Transverse colon (tissue), 4 donors: ENCODE measurements at regions not wholly inside any gene's neighbourhood (a gene's known extent, or its start where the extent isn't known, plus 50 kb on each side); places are given as distances from the start of the nearest gene placed in this dataset.

Source experiments
- DNase-seq: peaks from one replicate; pipeline ENCODE4 v3.0.0-alpha.2; 2019
- H3K27ac ChIP-seq, 4 donors: fragments of 200-600 bp; sonication (generic); 2 replicates each; pipeline ENCODE4 v1.5.1; 2016 to 2018; ENCODE audit warnings: inconsistent platforms in 4 of 4
- H3K27me3 ChIP-seq: fragments of 200-600 bp; sonication (generic); 2 replicates; pipeline ENCODE4 v1.5.1; 2017; ENCODE audit warnings: inconsistent platforms
- H3K36me3 ChIP-seq, 4 donors: fragments of 200-600 bp; sonication (generic); 2 replicates each; pipeline ENCODE4 v1.5.1; 2017 to 2019; ENCODE audit warnings: inconsistent platforms in 4 of 4
- H3K4me1 ChIP-seq, 4 donors: fragments of 200-600 bp; sonication (generic); 2 replicates each; pipeline ENCODE4 v1.5.1; 2017 to 2020; ENCODE audit warnings: inconsistent platforms in 4 of 4
- H3K4me3 ChIP-seq, 4 donors: fragments of 200-600 bp; sonication (generic); 1 replicate in 1 of 4; 2 replicates in 3 of 4; pipeline versions ENCODE4 v1.5.1 to v1.6.1; 2017 to 2019; ENCODE audit warnings: inconsistent platforms in 4 of 4
- H3K9me3 ChIP-seq, 2 donors: fragments of 200-600 bp; sonication (generic); 2 replicates each; pipeline ENCODE4 v1.5.1; 2017 to 2019; ENCODE audit warnings: inconsistent platforms in 2 of 2
- CTCF ChIP-seq, 5 experiments: fragments of 200-600 bp in 3 of 5; fragments of 450-650 bp in 2 of 5; sonication (generic) in 3 of 5; IDR thresholded peaks; 1 replicate in 2 of 5; 2 replicates in 3 of 5; pipeline ENCODE4 v1.5.1; 2016 to 2017; ENCODE audit warnings: antibody characterized with exemption in 5 of 5, inconsistent platforms in 3 of 5, mild to moderate bottlenecking in 2 of 5, moderate library complexity in 1 of 5
- EP300 ChIP-seq: sonication (generic); formaldehyde crosslinking; IDR thresholded peaks from one replicate; pipeline ENCODE4 v1.6.1; 2017; ENCODE audit warnings: antibody characterized with exemption, low read depth
- POLR2A ChIP-seq: fragments of 450-650 bp; IDR thresholded peaks from one replicate; pipeline ENCODE4 v1.6.1; 2016; ENCODE audit warnings: antibody characterized with exemption, mild to moderate bottlenecking, moderate library complexity
- POLR2AphosphoS5 ChIP-seq, 3 donors: sonication (generic); formaldehyde crosslinking; IDR thresholded peaks; one replicate each; pipeline ENCODE4 v1.6.1; 2016; ENCODE audit warnings: antibody characterized with exemption in 3 of 3
- WGBS, 2 donors: methylation state at CpG; one replicate each; pipeline ENCODE4 v1.1.5; 2018; ENCODE audit warnings: low coverage in 1 of 2; 5-methylcytosine and 5-hydroxymethylcytosine counted together
- in situ Hi-C, 4 donors: fragments of 200-750 bp; cut with MboI; loops; one replicate each; pipeline versions ENCODE4 v1.15.0 to v1.15.1; 2017; ENCODE audit warnings: low sequenced_read_pairs in 3 of 4, low pct_ligation_motif_present in 1 of 4, low pct_unique_long_range_greater_than_20kb in 1 of 4
- intact Hi-C: fragments of 100-400 bp; cut with DNase I; formaldehyde crosslinking; loops from one replicate; pipeline ENCODE4 v1.15.1; 2023; ENCODE audit warnings: low total_unique reads

- H3K27me3 ChIP-seq = no peaks in the 10 kb centered on the region
- no peak overlapping the region for H3K27ac ChIP-seq
- TF ChIP-seq EP300 = no peak
- TF ChIP-seq CTCF (IDR thresholded peaks at IDR 0.05) = no peak
- TF ChIP-seq POLR2A = no peak
- TF ChIP-seq POLR2AphosphoS5 (IDR thresholded peaks at IDR 0.05) = no peak
- H3K4me3 ChIP-seq = no peak overlapping the region
- intact Hi-C loops (loop anchor here (10.0 kb wide), 1 partner anchor 136 kb away; no protein-coding TSS in a partner anchor), in situ Hi-C loops (loop anchor here (5.0 to 25.0 kb wide), 4 partner anchors 136 to 273 kb away; partner anchors contain the start of gene APOB (in 3 of the 4))
- H3K36me3 ChIP-seq = no peaks in the 10 kb centered on the region
- no peaks in the 10 kb centered on the region for H3K4me1 ChIP-seq
- H3K9me3 ChIP-seq = no peaks in the 10 kb centered on the region
- DNase-seq = no peak
- WGBS, 2 donors = 0 to 25% methylated on average over 1 of the region's 1 CpG
Measured at GRCh38 chr2:21310493-21310892, 186.7 kb downstream of the TDRD15 start.

DNA sequence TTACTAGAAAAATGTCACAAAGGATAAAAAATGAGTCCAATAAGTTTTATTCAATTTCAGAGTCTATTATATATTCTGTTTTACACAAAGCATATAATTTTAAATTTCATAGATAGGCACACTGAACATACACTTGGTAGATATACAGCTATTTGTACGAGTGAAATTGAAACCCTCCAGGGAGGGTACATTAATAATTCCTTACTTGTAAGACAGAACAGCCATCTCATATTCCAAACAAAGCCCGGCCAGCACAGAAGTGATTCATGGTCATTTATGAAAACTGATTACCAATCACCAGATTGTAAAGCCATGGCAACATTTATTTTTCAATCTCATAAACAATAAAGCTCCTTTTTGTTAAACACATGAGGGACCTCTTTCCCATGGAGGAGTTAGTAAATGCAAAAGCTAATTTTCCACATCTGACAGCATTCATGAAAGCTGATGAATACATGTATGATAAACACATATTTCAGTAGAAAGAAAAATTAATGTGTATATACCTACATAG lies 190.6 kb downstream of the TDRD15 start:
- H3K27ac ChIP-seq = no peak overlapping the region
- H3K27me3 ChIP-seq = no peaks in the 10 kb centered on the region
- WGBS, 2 donors = 58 to 62% methylated on average over 2 of the region's 2 CpGs
- in situ Hi-C loops (loop anchor here (5.0 to 25.0 kb wide), 4 partner anchors 140 to 277 kb away; partner anchors contain the start of gene APOB (in 3 of the 4)), intact Hi-C loops (loop anchor here (10.0 kb wide), 1 partner anchor 140 kb away; no protein-coding TSS in a partner anchor)
- no peak for DNase-seq
- no peaks in the 10 kb centered on the region for H3K4me1 ChIP-seq
- TF ChIP-seq POLR2A (no peak), POLR2AphosphoS5 (IDR thresholded peaks at IDR 0.05) (no peak)
- no peaks in the 10 kb centered on the region for H3K36me3 ChIP-seq
- H3K4me3 ChIP-seq = no peak overlapping the region
- H3K9me3 ChIP-seq = no peaks in the 10 kb centered on the region

- DNase-seq = peak; percentile 57
- in situ Hi-C loops (loop anchor here (10.0 to 25.0 kb wide), 3 partner anchors 142 to 280 kb away; partner anchors contain the start of gene APOB (in 3 of the 4)), intact Hi-C loops (loop anchor here (10.0 kb wide), 1 partner anchor 142 kb away; no protein-coding TSS in a partner anchor)
- Histone ChIP-seq H3K9me3 (no peaks in the 10 kb centered on the region), H3K4me3 (no peak overlapping the region), H3K36me3 (no peaks in the 10 kb centered on the region), H3K4me1 (no peaks in the 10 kb centered on the region), H3K27ac (no peak overlapping the region), H3K27me3 (no peaks in the 10 kb centered on the region)
- peak; percentile 59 to 79 (median 68) for TF ChIP-seq CTCF (IDR thresholded peaks at IDR 0.05)
- no peak for TF ChIP-seq EP300
- WGBS, 2 donors = 8 to 27% methylated on average over 7 to 10 of the region's 10 CpGs
Measured at GRCh38 chr2:21317131-21317530, 193.4 kb downstream of the TDRD15 start.

GRCh38 chr2:21318263-21318662 lies 194.5 kb downstream of the TDRD15 start:
- no peak for DNase-seq
- H3K27ac ChIP-seq = no peak overlapping the region
- no peaks in the 10 kb centered on the region for H3K27me3 ChIP-seq
- no peaks in the 10 kb centered on the region for H3K36me3 ChIP-seq
- in situ Hi-C loops (loop anchor here (10.0 to 25.0 kb wide), 3 partner anchors 143 to 281 kb away; partner anchors contain the start of gene APOB (in 3 of the 4)), intact Hi-C loops (loop anchor here (10.0 kb wide), 1 partner anchor 143 kb away; no protein-coding TSS in a partner anchor)
- H3K9me3 ChIP-seq = no peaks in the 10 kb centered on the region
- no peaks in the 10 kb centered on the region for H3K4me1 ChIP-seq
- WGBS, 2 donors = 57 to 76% methylated on average over 2 of the region's 2 CpGs
- TF ChIP-seq POLR2A (no peak), POLR2AphosphoS5 (IDR thresholded peaks at IDR 0.05) (no peak), CTCF (IDR thresholded peaks at IDR 0.05) (no peak)
- H3K4me3 ChIP-seq = no peak overlapping the region
